ENCODE measurements at regions not wholly inside any gene's neighbourhood (a gene's known extent, or its start where the extent isn't known, plus 50 kb on each side); places are given as distances from the start of the nearest gene placed in this dataset.

GRCh38 chrX:69282893-69283690 is 117.8 kb upstream of the PJA1 start:
- DNase-seq (ENCODE audit: extremely low read depth, low read depth): no peak

GRCh38 chrX:69280933-69281332 is 115.7 kb upstream of the PJA1 start:
- DNase-seq (ENCODE audit: extremely low read depth, low read depth): no peak

GRCh38 chrX:69279234-69279633 is 114.0 kb upstream of the PJA1 start:
- no peak for DNase-seq (ENCODE audit: extremely low read depth, low read depth)

- no peak for DNase-seq (ENCODE audit: extremely low read depth, low read depth)
Observed at GRCh38 chrX:69278031-69278687, 112.9 kb upstream of the PJA1 start.

GRCh38 chrX:69277369-69277990 is 112.2 kb upstream of the PJA1 start:
- DNase-seq (ENCODE audit: extremely low read depth, low read depth): no peak

GRCh38 chrX:69268611-69269010 is 103.4 kb upstream of the PJA1 start:
- no peak for DNase-seq (ENCODE audit: extremely low read depth, low read depth)

- DNase-seq (ENCODE audit: extremely low read depth, low read depth): no peak
Observed at GRCh38 chrX:69264158-69264581, 98.9 kb upstream of the PJA1 start.

- DNase-seq (ENCODE audit: extremely low read depth, low read depth): no peak
Observed at GRCh38 chrX:69263251-69263820, 98.1 kb upstream of the PJA1 start.

- no peak for DNase-seq (ENCODE audit: extremely low read depth, low read depth)
Observed at GRCh38 chrX:69262036-69262936, 97.0 kb upstream of the PJA1 start.

- DNase-seq (ENCODE audit: extremely low read depth, low read depth): no peak
Observed at GRCh38 chrX:69260169-69260568, 94.9 kb upstream of the PJA1 start.

GRCh38 chrX:69258893-69259292 is 93.6 kb upstream of the PJA1 start:
- DNase-seq (ENCODE audit: extremely low read depth, low read depth): no peak

GRCh38 chrX:69257499-69258127 is 92.4 kb upstream of the PJA1 start:
- no peak for DNase-seq (ENCODE audit: extremely low read depth, low read depth)

- DNase-seq (ENCODE audit: extremely low read depth, low read depth): no peak
Observed at GRCh38 chrX:69256291-69256565, 91.0 kb upstream of the PJA1 start.

GRCh38 chrX:69255441-69256290 is 90.4 kb upstream of the PJA1 start:
- no peak for DNase-seq (ENCODE audit: extremely low read depth, low read depth)

- DNase-seq (ENCODE audit: extremely low read depth, low read depth): no peak
Observed at GRCh38 chrX:69253821-69254220, 88.6 kb upstream of the PJA1 start.

GRCh38 chrX:69243276-69243675 is 78.0 kb upstream of the PJA1 start:
- no peak for DNase-seq (ENCODE audit: extremely low read depth, low read depth)

GRCh38 chrX:69238887-69239231 is 73.6 kb upstream of the PJA1 start:
- DNase-seq (ENCODE audit: extremely low read depth, low read depth): no peak

- DNase-seq (ENCODE audit: extremely low read depth, low read depth): no peak
Observed at GRCh38 chrX:69238114-69238886, 73.0 kb upstream of the PJA1 start.

- no peak for DNase-seq (ENCODE audit: extremely low read depth, low read depth)
Observed at GRCh38 chrX:69237236-69237635, 72.0 kb upstream of the PJA1 start.
